GM21737 (cell line): ENCODE measurements at regions not wholly inside any gene's neighbourhood (a gene's known extent, or its start where the extent isn't known, plus 50 kb on each side); places are given as distances from the start of the nearest gene placed in this dataset.
A peak's percentile ranks its signal among the peaks of the same experiment; 100 is the strongest.

ENCODE experiments used
- ATAC-seq: cut with Tn5 transposase; IDR thresholded peaks from one replicate; pipeline ENCODE4 v1.9.1; 2021; ENCODE audit warnings: mild to moderate bottlenecking, moderate library complexity; ENCODE audit not compliant: unreplicated experiment

GRCh38 chr4:120977435-120977997, 55.0 kb upstream of the PRDM5 start:
- peak; percentile 79 for ATAC-seq

DNA sequence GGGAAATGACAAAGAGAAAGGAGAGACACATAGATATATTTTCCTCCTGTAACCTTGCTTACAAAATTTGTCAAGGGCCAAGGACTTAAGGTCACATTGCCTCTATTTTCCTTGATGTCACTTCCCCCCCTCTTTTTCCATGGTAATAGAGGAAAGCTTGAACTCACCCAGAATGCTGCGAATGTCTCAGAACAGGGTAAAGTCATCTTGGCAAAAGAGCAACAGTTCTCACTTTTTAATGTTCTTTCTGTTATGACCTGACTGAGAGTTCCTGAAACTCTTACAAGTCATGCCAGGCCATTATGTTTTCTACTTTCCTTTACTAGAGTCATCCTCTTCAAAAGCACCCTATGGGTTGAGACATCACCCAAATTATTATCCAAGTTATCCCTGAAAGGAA, 50.7 kb upstream of the PRDM5 start:
- no peak for ATAC-seq
